OCI-LY7 (cell line): ENCODE measurements at regions not wholly inside any gene's neighbourhood (a gene's known extent, or its start where the extent isn't known, plus 50 kb on each side); places are given as distances from the start of the nearest gene placed in this dataset.

Experiments used
- BruUV-seq: library from RNA; stranded (reverse); fragments of 400-500 nt; replicated peaks from 2 replicates; lab custom pipeline; 2021; lab: Mats Ljungman, UMichigan
- CTCF ChIA-PET: fragments of 300-600 bp; sonication (Branson Sonifier 250); formaldehyde crosslinking; loops from one replicate; lab custom pipeline; 2022; ENCODE audit warnings: antibody characterized with exemption; ENCODE audit not compliant: unreplicated experiment; lab: Charles Lee
- POLR2A ChIA-PET: fragments of 300-600 bp; sonication (Branson Sonifier 250); formaldehyde crosslinking; loops from one replicate; lab custom pipeline; 2022; ENCODE audit warnings: antibody characterized with exemption; lab: Charles Lee
- DNase-seq: peaks from one replicate; pipeline ENCODE4 v3.0.0-alpha.2; 2015; ENCODE audit warnings: low spot score
- H2AFZ ChIP-seq: fragments of 200-600 bp; sonication (generic), shearing (Covaris generic); 2 replicates; pipeline ENCODE4 v1.6.1; 2014; ENCODE audit warnings: mild to moderate bottlenecking, antibody characterized with exemption, low read length, moderate library complexity
- H3K27ac ChIP-seq: fragments of 200-600 bp; sonication (generic); 2 replicates; pipeline ENCODE4 v1.5.1; 2014; ENCODE audit warnings: mixed run types, low read depth, mild to moderate bottlenecking, moderate library complexity, low read length, inconsistent platforms; ENCODE audit not compliant: poor library complexity, severe bottlenecking
- H3K36me3 ChIP-seq: fragments of 200-600 bp; sonication (generic); 2 replicates; pipeline ENCODE4 v1.6.1; 2014; ENCODE audit warnings: mild to moderate bottlenecking, antibody characterized with exemption, low read length, moderate library complexity, mixed read lengths; ENCODE audit not compliant: insufficient read depth
- H3K4me1 ChIP-seq: fragments of 200-600 bp; sonication (generic); 2 replicates; pipeline ENCODE4 v1.5.1; 2014; ENCODE audit warnings: mild to moderate bottlenecking, low read length; ENCODE audit not compliant: insufficient read depth, poor library complexity, severe bottlenecking
- H3K4me2 ChIP-seq: fragments of 200-600 bp; sonication (generic); 2 replicates; pipeline ENCODE4 v1.6.1; 2014; ENCODE audit warnings: mild to moderate bottlenecking, low read length
- H3K4me3 ChIP-seq: fragments of 200-600 bp; sonication (generic); 2 replicates; pipeline ENCODE4 v1.5.1; 2014; ENCODE audit warnings: mild to moderate bottlenecking, low read depth, low read length; ENCODE audit not compliant: poor library complexity, severe bottlenecking
- H3K79me2 ChIP-seq: fragments of 200-600 bp; sonication (generic); 2 replicates; pipeline ENCODE4 v1.6.1; 2016; ENCODE audit warnings: low read depth, mild to moderate bottlenecking, low read length, moderate library complexity, mixed read lengths; ENCODE audit not compliant: insufficient read depth
- H3K9me2 ChIP-seq: fragments of 200-600 bp; sonication (generic); 2 replicates; pipeline ENCODE4 v1.6.1; 2016; ENCODE audit warnings: mild to moderate bottlenecking, low read length, mixed read lengths; ENCODE audit not compliant: insufficient read depth
- H3K9me3 ChIP-seq: fragments of 200-600 bp; sonication (generic); 2 replicates; pipeline ENCODE4 v1.6.1; 2014; ENCODE audit warnings: mild to moderate bottlenecking, mixed run types, low read length, mixed read lengths
- H4K20me1 ChIP-seq: fragments of 200-600 bp; sonication (generic); 2 replicates; pipeline ENCODE4 v1.6.1; 2014; ENCODE audit warnings: mild to moderate bottlenecking, antibody characterized with exemption, low read length, moderate library complexity, mixed read lengths; ENCODE audit not compliant: insufficient read depth
- CTCF ChIP-seq: fragments of 200-600 bp; sonication (generic); conservative IDR thresholded peaks from 2 replicates; pipeline ENCODE4 v1.5.1; 2014; ENCODE audit warnings: mild to moderate bottlenecking, antibody characterized with exemption, low read length, moderate library complexity, mixed read lengths
- EZH2phosphoT487 ChIP-seq: fragments of 200-600 bp; sonication (generic); IDR thresholded peaks from 2 replicates; pipeline ENCODE4 v1.6.1; 2018; ENCODE audit warnings: low read depth, borderline replicate concordance, mild to moderate bottlenecking, mixed run types, antibody characterized with exemption, low read length, moderate library complexity, mixed read lengths
- intact Hi-C: fragments of 100-400 bp; cut with micrococcal nuclease; formaldehyde crosslinking; loops from one replicate; pipeline ENCODE4 v1.10.0; 2022; ENCODE audit not compliant: unreplicated experiment

DNA sequence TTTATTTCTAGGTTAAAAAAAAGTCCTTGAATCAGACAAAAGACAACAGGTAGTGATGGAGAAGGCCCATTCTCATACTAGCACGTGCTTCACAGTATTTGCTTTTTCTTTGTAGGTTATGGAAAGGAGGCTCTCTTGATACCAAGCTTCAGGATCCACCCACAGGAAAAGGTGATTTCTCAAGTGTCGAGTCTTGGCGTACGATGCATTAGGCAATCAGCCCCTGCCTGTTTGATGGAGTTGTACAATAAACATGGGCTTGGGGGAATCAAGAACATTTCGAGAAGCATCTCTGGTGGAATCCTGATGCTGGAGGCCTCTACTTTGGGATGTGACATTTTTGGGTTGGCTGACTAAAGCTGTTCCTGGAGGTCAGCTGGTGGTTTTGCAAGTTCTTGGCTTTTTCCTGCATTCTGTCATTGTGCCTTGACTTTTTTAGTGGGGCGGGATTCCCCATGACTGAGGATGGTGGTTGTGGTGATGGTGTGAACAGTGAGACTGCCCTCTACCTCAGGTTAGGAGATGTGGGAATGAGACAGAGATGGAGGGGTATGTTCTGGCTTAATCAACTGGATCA is 231.5 kb upstream of the SPRED2 start:
- Histone ChIP-seq H3K4me2 (no peak overlapping the region), H3K36me3 (no peaks in the 10 kb centered on the region), H3K27ac (no peak overlapping the region), H4K20me1 (no peaks in the 10 kb centered on the region), H3K9me3 (no peaks in the 10 kb centered on the region), H3K4me3 (no peak overlapping the region), H3K79me2 (no peaks in the 10 kb centered on the region), H3K9me2 (no peaks in the 10 kb centered on the region), H2AFZ (no peak overlapping the region), H3K4me1 (no peaks in the 10 kb centered on the region)
- intact Hi-C loops: no loop called here
- TF ChIP-seq EZH2phosphoT487 (no peak), CTCF (no peak)
- ChIA-PET POLR2A (interaction anchor here (1.0 kb wide), 1 partner anchor 14 kb away, joined by 3 read pairs; no protein-coding TSS in a partner anchor), CTCF (no interaction called here)
- DNase-seq: no peak
- no TSS peak for BruUV-seq

DNA sequence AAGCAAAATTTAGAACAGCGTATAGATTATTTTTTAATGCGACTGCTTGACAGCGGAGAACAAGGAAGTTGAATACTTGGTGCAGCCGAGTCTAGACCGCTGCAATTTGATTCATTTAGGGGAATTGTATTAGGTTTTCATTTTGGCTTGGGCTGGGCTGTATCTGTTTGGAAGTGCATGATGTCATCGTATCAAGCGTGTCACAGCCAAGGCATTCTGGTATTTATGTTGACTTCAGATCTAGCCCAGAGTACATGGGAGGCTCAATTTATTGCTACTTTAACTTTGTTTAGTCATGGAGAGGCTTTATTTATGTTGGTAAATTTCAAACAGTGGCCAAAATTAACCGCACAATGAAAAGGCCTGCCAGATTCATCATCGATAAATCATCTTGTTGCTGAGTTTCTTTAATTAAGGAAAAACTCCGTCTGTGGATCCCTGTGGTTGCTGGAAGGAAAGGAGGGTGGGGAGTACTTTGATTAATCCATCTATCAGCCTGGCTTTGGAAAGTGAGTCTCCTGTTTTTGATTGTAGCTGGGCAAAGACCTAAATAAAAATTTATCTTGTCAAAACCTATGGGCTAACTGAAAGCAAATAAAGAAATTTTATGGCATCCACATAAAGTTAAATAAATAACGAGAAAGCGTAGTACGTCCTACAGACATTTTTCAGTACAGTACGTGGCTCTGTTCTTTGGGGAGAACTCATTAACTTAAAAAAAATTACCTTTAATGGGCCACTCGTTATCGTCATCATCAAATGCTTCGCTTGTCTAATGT is 230.4 kb upstream of the SPRED2 start:
- Histone ChIP-seq H4K20me1 (no peaks in the 10 kb centered on the region), H3K4me3 (no peak overlapping the region), H3K36me3 (no peaks in the 10 kb centered on the region), H3K79me2 (no peaks in the 10 kb centered on the region), H3K4me2 (no peak overlapping the region), H3K9me3 (no peaks in the 10 kb centered on the region), H2AFZ (no peak overlapping the region), H3K27ac (no peak overlapping the region), H3K4me1 (no peaks in the 10 kb centered on the region), H3K9me2 (no peaks in the 10 kb centered on the region)
- TF ChIP-seq CTCF (no peak), EZH2phosphoT487 (no peak)
- DNase-seq: no peak
- intact Hi-C loops: no loop called here
- BruUV-seq: no TSS peak
- ChIA-PET POLR2A (no interaction called here), CTCF (interaction anchor here (0.5 kb wide), 1 partner anchor 399 kb away, joined by 3 read pairs; no protein-coding TSS in a partner anchor)
